Breast epithelium (tissue), 4 donors: ENCODE measurements at regions not wholly inside any gene's neighbourhood (a gene's known extent, or its start where the extent isn't known, plus 50 kb on each side); places are given as distances from the start of the nearest gene placed in this dataset.

ENCODE experiments used
- DNase-seq, 2 donors: peaks; one replicate each; pipeline ENCODE4 v3.0.0-alpha.2; 2019; ENCODE audit warnings: low spot score in 2 of 2
- H3K27ac ChIP-seq, 2 donors: fragments of 200-600 bp; sonication (generic) in 1 of 2; one replicate each; pipeline ENCODE4 v1.5.1; 2016 to 2019; ENCODE audit warnings: mild to moderate bottlenecking in 1 of 2
- H3K27me3 ChIP-seq, 2 donors: fragments of 200-600 bp; sonication (generic) in 1 of 2; one replicate each; pipeline versions ENCODE4 v1.5.1 to v1.6.0; 2017 to 2019; ENCODE audit warnings: control low read depth in 1 of 2, mild to moderate bottlenecking in 1 of 2
- H3K36me3 ChIP-seq: fragments of 200-600 bp; one replicate; pipeline ENCODE4 v1.5.1; 2019
- H3K4me1 ChIP-seq, 2 donors: fragments of 200-600 bp; sonication (generic); one replicate each; pipeline ENCODE4 v1.5.1; 2016 to 2019; ENCODE audit warnings: control low read depth in 1 of 2
- H3K4me3 ChIP-seq, 3 donors: fragments of 200-600 bp; sonication (generic); 1 replicate in 2 of 3; 2 replicates in 1 of 3; pipeline ENCODE4 v1.5.1; 2016 to 2019; ENCODE audit warnings: mild to moderate bottlenecking in 3 of 3, moderate library complexity in 2 of 3
- H3K9me3 ChIP-seq, 2 donors: fragments of 200-600 bp; sonication (generic) in 1 of 2; one replicate each; pipeline ENCODE4 v1.5.1; 2016 to 2019; ENCODE audit warnings: control low read depth in 1 of 2
- POLR2A ChIP-seq: fragments of 450-650 bp; IDR thresholded peaks from one replicate; pipeline ENCODE4 v1.6.1; 2016; ENCODE audit warnings: antibody characterized with exemption, mild to moderate bottlenecking, moderate library complexity
- POLR2AphosphoS5 ChIP-seq, 3 donors: sonication (generic); formaldehyde crosslinking; IDR thresholded peaks; one replicate each; pipeline ENCODE4 v1.6.1; 2017; ENCODE audit warnings: antibody characterized with exemption in 3 of 3
- intact Hi-C: fragments of 100-400 bp; cut with DNase I; formaldehyde crosslinking; loops from one replicate; pipeline ENCODE4 v1.15.1; 2023; ENCODE audit warnings: low total_unique reads
- TF ChIP-seq, protein P1 (sequence below), 3 donors: fragments of 450-650 bp; IDR thresholded peaks; one replicate each; pipeline ENCODE4 v1.5.1; 2016 to 2017; ENCODE audit warnings: antibody characterized with exemption in 3 of 3, mild to moderate bottlenecking in 3 of 3, moderate library complexity in 3 of 3

DNA sequence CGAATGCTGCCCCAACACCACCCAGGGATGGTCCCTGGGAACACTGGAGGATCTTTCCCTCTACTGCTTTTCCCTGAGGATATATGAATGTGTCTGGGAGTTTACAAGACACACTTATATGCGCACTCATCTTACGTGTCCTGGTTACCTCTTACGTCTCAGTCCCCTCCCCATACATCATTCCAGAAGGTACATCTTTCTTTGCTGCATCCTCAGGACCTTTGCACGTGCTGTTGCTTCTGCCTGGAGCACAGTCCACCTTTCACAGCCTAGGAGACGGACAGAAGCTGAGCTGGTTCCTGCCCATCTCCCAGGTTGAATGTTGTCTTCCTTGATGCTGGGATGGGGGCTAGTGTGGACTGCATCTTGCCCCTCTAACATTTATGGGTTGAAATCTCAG, 153.0 kb upstream of the FOXF1 start:
- Histone ChIP-seq H3K9me3 (peaks cover 17 to 18% of the 10 kb centered on the region in 2 donors), H3K27me3 (peaks cover 0 to 79% of the 10 kb centered on the region in 2 donors), H3K4me3 (no peak overlapping the region), H3K36me3 (no peaks in the 10 kb centered on the region), H3K27ac (no peak overlapping the region), H3K4me1 (no peaks in the 10 kb centered on the region)
- intact Hi-C loops = no loop called here
- no peak for DNase-seq
- TF ChIP-seq, protein P1, sequence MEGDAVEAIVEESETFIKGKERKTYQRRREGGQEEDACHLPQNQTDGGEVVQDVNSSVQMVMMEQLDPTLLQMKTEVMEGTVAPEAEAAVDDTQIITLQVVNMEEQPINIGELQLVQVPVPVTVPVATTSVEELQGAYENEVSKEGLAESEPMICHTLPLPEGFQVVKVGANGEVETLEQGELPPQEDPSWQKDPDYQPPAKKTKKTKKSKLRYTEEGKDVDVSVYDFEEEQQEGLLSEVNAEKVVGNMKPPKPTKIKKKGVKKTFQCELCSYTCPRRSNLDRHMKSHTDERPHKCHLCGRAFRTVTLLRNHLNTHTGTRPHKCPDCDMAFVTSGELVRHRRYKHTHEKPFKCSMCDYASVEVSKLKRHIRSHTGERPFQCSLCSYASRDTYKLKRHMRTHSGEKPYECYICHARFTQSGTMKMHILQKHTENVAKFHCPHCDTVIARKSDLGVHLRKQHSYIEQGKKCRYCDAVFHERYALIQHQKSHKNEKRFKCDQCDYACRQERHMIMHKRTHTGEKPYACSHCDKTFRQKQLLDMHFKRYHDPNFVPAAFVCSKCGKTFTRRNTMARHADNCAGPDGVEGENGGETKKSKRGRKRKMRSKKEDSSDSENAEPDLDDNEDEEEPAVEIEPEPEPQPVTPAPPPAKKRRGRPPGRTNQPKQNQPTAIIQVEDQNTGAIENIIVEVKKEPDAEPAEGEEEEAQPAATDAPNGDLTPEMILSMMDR (IDR thresholded peaks at IDR 0.05) = no peak
- TF ChIP-seq POLR2AphosphoS5 (IDR thresholded peaks at IDR 0.05) (no peak), POLR2A (no peak)

DNA sequence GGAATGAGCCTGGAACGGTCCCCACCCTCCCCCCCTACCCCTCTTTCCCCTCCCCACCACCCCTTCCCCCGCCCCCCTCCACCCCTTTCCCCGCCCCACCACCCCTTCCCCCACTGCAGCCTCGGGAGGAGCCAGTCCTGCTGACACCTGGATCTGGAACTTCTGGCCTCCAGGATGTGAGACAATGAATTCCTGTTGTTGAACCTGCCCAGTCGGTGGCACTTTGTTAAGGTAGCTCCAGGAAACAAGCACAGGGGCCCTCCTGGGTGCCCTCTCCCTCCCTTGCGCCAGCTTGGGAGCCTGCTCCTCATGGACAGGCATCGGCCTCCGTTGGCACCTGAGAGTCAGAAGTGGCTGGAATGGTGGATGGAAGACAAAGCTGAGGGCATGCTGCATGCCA, 152.4 kb upstream of the FOXF1 start:
- intact Hi-C loops = no loop called here
- peaks cover 0 to 81% of the 10 kb centered on the region in 2 donors for H3K27me3 ChIP-seq
- H3K9me3 ChIP-seq = peaks cover 17 to 18% of the 10 kb centered on the region in 2 donors
- no peak for DNase-seq
- H3K27ac ChIP-seq = no peak overlapping the region
- no peaks in the 10 kb centered on the region for H3K4me1 ChIP-seq
- H3K4me3 ChIP-seq = no peak overlapping the region
- no peaks in the 10 kb centered on the region for H3K36me3 ChIP-seq
- TF ChIP-seq POLR2A (no peak), POLR2AphosphoS5 (IDR thresholded peaks at IDR 0.05) (no peak)
- TF ChIP-seq, protein P1 (IDR thresholded peaks at IDR 0.05) = no peak

DNA sequence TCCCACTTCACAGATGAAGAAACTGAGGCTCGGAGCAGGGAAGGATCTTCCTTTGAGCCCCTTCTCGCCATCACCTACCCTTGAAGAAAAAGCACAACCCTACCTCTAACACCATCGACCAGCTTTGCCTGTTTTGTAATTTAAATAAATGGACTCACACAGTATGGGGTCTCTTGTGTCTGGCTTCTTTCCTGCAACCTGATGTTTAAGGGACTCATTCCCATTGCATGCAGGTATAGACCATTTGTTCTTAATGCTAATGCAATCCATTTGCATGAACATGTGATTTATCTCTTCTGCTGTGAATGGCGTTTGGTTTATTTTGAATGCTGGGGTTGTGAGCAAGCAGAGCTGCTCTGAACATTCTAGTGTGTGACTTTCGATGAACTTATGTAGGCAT, 150.8 kb upstream of the FOXF1 start:
- H3K4me3 ChIP-seq = no peak overlapping the region
- no peak for DNase-seq
- peaks cover 15 to 18% of the 10 kb centered on the region in 2 donors for H3K9me3 ChIP-seq
- H3K27me3 ChIP-seq = peaks cover 0 to 75% of the 10 kb centered on the region in 2 donors
- H3K27ac ChIP-seq = no peak overlapping the region
- intact Hi-C loops = no loop called here
- no peaks in the 10 kb centered on the region for H3K36me3 ChIP-seq
- TF ChIP-seq POLR2AphosphoS5 (IDR thresholded peaks at IDR 0.05) = no peak
- TF ChIP-seq, protein P1 (IDR thresholded peaks at IDR 0.05) = no peak
- TF ChIP-seq POLR2A = no peak
- H3K4me1 ChIP-seq = no peaks in the 10 kb centered on the region

DNA sequence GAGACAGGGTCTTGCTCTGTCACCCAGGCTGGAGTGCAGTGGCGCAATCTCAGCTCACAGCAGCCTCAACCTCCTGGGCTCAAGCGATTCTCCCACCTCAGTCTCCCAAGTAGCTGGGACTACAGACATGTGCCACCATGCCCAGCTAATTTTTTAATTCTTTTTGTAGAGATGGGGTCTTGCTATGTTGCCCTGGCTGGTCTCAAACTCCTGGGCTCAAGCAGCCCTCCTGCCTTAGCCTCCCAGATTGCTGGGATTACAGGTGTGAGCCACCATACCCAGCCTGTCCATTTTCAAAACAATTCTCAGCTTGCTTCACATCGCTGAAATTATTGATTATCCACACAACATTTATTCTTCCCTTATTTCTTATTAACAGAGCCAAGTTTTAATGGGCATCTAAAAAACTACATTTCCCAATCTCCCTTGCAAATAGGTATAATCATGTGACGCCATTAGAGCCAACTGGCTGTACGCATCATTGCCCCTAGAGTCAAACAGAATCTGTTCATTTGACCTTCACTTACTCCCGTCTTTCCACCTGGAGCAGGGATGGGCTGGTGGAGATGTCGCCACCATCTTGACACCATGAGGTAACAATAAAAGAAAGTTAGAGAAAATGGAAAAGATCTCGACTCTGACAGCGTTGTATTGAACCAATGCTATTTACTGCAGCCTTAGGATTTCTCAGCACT, 148.0 kb upstream of the FOXF1 start:
- DNase-seq = no peak
- TF ChIP-seq, protein P1 (IDR thresholded peaks at IDR 0.05) = no peak
- TF ChIP-seq POLR2A = no peak
- TF ChIP-seq POLR2AphosphoS5 (IDR thresholded peaks at IDR 0.05) = no peak
- no peak overlapping the region for H3K4me3 ChIP-seq
- peaks cover 0 to 3% of the 10 kb centered on the region in 2 donors for H3K9me3 ChIP-seq
- H3K36me3 ChIP-seq = no peaks in the 10 kb centered on the region
- H3K27ac ChIP-seq = no peak overlapping the region
- intact Hi-C loops = no loop called here
- H3K4me1 ChIP-seq = no peaks in the 10 kb centered on the region
- peaks cover 0 to 64% of the 10 kb centered on the region in 2 donors for H3K27me3 ChIP-seq

DNA sequence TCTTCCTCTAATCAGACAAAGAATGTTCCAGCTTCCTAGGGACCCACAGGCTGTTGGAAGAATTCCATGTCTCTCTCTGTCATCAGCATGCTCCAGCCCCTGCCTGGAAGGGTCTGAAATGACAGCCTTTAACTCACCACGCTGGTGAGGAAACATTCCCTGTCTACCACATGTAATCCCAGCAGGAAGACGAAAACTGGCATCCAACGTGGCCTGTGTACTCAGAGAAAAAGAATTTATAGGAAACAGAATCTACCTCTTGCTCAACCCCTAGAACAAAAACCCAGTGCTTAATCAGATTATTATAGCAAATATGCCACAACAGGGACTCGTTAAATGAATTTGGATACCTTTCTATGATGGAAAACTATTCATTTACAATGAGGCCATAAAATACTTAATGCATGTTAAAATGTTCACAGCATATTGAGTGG, 147.3 kb upstream of the FOXF1 start:
- Histone ChIP-seq H3K36me3 (no peaks in the 10 kb centered on the region), H3K4me1 (no peaks in the 10 kb centered on the region), H3K4me3 (no peak overlapping the region), H3K9me3 (no peaks in the 10 kb centered on the region), H3K27ac (no peak overlapping the region), H3K27me3 (peaks cover 0 to 63% of the 10 kb centered on the region in 2 donors)
- intact Hi-C loops = no loop called here
- TF ChIP-seq POLR2AphosphoS5 (IDR thresholded peaks at IDR 0.05) (no peak), POLR2A (no peak)
- TF ChIP-seq, protein P1 (IDR thresholded peaks at IDR 0.05) = no peak
- no peak for DNase-seq
